ENCODE measurements at regions not wholly inside any gene's neighbourhood (a gene's known extent, or its start where the extent isn't known, plus 50 kb on each side); places are given as distances from the start of the nearest gene placed in this dataset.

DNA sequence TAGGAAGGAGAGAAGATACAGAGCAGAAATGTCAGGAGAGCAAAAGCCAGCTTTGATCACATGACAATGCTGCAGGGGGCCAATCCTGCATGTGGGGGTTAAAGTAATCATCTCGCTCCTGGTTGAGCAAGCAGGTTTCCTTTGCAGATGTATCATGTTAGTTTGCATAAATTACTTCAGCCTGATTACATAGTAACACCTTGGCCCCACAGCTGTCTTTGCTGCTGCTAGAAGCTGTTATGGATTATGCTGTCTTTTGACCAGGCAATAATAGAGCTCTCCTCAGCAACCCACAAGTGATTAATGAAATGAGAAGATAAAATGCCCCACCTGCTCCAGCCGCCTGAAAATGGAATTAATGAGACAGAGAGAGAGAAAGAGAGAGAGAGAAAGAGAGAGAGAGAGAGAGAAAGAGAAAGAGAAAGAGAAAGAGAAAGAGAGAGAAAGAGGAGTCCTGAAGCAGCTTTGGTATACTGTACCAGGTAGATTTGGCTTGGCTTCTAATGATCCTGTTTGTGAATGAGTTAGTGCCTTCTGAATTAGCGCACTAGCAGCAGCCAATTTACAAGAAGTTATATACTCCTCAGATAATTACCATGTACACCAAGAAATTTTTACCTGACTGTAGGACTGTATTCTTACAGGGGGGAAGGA, 174.3 kb upstream of the RORB start:
- DNase-seq (ENCODE audit: low read depth, low spot score): no peak

DNA sequence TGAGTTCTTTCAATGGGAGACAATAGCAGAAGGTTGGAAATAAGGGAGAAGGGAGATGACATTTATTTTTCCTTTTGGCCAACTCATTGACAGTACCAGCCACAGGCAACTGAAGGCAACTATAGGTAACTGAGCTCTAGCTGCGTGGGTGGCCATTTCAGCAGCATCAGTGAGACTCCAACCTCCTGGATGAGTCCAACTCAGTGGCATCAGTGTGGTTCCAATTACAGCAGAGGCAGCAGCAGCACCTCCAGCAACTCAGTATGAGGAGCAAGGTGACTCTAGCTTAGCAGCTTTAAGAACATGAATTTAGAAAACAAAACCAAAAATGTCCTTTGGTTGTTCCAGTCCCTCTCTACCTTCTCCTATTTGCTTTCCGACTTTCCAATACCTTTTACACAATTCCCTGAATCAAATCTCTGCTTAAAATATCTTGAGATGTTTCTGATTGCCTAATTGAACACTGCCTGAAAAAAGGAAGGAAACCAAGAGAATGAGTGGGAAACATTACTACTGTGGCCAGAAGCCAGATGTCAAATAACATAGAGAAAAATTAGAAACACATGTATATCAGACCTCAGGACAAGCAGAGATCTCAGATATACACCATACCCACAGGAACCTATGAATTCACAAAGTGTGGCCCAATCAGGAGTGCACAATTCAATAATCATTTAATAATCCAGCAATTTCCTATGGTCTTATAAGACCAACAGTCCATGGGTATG, 166.5 kb upstream of the RORB start:
- no peak for DNase-seq (ENCODE audit: low read depth, low spot score)

DNA sequence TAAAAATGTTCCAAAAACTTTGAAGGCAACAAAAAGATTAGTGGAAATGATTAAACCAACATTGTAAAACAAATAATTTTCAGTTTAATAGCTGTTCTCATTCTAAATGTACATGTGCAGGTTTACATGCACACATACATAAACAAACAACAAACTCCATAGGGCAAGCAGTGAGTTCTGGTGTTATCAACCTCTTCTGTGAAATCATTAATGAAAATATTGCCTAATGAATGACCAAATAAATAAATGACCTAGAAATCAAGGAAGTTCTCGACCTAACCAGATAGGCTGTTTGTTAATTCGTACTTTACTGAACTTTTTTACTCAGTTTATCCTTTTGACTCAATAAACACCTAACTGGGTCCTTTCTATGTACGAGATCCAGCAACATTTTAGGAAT, 165.5 kb upstream of the RORB start:
- DNase-seq (ENCODE audit: low read depth, low spot score): no peak

DNA sequence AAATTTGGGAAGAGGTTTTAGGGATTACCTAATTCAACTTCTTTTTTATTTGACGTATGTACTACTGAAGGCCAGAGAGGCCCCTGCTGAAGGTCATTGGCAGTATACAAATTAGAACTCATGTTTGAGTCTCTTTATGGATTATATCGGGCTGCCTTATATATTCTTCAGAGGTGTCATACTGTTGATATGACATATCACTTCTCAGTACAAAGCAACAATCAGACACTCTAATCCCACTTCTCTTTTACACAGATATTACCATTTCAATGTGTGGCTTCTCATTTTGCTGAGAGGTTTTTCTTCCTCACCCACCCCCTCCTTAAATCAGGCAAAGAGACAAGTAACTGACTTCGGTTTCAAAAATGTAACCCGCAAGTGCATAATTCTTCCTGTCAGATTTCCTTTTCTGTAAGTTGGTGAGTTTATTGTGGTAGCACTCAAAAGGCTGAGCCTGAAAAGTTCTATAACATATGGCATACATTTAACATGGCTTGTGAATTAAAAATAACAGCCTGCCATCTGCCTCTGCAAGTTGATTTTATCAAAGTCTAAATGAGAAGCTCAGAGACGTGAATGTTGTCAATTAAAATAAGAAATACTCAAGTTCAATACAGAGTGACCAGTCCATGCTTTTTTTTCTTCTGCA, 163.6 kb upstream of the RORB start:
- DNase-seq (ENCODE audit: low read depth, low spot score): no peak

DNA sequence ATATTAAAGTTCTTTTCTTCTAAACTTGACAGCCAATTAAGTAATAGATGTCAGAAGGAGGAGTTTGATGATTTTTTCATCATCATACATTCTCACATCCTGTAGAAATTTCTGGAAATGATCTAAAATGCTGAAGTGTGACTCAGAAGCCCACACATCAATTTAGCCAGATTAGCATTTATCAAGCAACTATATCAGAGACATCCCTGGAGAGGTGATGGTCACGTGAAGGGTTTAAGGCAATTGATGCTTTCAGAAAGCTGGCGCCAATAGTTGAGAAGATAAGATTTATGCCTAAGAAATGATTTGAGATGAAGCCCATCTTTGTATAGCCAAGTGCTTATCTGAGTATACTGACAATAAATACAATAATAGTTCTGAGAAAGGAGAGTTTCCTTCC, 162.9 kb upstream of the RORB start:
- no peak for DNase-seq (ENCODE audit: low read depth, low spot score)

DNA sequence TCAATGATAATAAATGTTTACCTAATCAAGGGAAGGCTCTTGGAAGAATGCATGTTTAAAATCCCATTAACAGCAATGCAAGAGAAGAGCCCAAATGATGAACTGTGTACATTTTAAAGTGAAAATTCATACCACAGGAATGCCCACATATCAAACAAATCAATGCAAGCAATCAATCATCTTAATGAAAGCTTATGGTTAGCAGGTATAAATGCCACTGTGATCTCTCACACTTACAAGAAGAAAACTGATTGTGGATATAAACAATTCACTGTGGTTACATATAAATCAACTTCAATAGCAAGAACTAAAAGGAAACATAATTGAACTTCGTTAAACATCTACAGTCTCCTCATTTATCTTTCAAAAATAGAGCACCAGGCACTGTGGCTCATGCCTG, 161.0 kb upstream of the RORB start:
- no peak for DNase-seq (ENCODE audit: low read depth, low spot score)

DNA sequence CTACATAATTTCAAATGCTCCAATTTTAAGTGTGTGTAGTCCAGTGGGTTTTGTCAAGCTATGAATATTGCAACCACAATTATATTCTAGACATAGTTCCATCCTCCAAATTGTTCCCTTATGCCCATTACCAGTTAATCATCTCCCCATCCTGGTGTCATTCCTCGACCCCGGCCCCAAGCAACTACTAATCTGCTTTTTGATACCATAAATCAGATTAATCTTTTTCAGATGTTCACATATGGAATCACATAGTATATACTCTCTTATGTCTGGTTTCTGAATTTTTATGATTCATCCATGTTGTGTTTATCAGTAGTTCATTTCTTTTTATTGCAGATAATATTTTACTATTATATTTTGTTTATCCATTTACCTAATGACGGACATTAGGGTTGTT, 148.4 kb upstream of the RORB start:
- DNase-seq (ENCODE audit: low read depth, low spot score): no peak

DNA sequence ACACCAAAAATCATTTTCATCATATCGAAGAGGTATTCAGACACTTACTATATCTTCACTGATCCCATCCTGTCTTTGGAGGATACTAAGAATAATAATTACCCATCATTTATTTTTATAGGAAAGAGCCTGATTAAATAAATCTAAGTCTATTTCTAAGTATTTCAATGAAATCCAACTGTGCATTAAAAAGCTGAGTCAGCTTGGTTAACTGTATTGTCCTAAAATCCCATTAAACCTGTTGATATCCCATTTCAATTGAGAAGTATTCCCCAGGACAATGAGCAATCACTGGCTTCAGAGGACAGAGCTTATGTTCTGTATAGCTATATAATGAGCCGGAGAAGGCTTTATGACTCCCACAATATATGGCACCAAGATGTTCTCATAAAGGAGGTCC, 142.0 kb upstream of the RORB start:
- no peak for DNase-seq (ENCODE audit: low read depth, low spot score)

DNA sequence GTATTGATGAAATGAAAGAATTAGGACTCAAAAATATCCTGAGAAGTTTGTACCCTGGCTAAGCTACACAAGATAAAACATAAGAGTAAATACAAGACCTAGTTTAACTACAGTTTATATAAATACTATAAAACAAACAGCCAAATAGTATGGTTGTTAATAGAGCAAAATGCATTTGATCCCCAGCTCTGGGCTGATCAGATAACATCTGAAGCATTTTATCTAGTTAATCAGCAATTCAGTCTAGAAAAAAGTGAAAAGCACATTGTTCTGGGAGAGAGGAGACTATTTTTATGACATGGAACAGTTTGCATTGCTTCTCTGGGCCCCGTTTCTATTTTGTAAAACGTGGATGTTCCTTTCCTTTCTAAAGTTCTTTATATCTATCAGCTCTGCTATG, 139.6 kb upstream of the RORB start:
- DNase-seq (ENCODE audit: low read depth, low spot score): no peak

DNA sequence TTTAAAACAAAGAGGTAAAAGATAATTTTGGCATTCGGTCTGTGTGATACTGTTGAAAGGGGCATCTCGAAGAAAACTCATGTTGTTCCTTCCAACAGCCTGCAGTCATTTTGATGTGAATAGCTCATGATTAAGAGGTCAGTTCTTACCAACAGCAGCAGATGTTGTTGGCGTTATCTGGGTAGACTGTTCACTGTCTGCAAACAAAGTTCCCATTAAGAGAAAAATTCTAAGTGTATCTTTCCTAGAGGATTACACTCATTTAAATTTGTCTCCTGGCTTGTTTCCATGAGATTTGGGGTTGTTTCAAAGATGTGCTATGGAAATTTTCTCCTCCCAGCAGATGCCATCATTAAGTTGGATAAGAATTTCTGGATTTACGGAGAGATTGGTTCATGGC, 138.2 kb upstream of the RORB start:
- DNase-seq (ENCODE audit: low read depth, low spot score): no peak

DNA sequence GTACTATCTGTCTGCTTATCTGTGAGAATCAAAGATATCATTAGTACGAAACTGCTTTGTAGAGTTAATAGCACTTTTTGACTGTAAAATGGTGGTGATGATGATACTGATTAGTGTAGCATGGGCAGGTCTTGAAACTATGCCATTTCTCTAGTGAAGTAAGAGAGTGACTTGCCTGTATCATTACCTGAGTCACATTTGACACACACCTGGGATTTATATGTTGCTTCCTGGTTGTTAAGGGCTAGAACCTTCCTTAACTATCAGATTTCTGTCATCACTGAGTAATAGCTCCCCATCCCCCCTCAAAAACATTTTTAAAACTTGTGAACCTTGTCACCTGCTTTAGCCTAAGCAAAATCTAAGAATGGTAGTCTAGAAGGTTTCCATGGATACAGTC, 135.6 kb upstream of the RORB start:
- DNase-seq (ENCODE audit: low read depth, low spot score): no peak

DNA sequence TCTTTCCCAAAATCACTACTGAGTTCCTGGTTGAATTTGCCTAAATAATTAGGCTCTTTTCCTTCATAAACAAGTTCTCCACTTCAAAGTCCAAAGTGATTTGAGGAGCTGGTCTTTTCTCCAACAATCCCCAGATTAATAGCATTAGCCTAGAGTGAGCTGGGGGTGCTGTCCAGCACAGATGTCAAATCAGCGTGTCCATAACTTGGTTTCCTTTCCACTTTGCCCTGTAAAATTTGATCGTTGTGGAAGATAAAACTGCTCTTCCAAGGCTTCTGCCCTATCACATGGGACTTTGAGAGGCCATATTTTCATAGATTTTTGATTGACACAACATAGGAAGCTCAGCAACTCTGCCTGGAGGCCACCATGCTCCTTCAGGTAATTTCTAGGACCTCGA, 134.7 kb upstream of the RORB start:
- no peak for DNase-seq (ENCODE audit: low read depth, low spot score)

DNA sequence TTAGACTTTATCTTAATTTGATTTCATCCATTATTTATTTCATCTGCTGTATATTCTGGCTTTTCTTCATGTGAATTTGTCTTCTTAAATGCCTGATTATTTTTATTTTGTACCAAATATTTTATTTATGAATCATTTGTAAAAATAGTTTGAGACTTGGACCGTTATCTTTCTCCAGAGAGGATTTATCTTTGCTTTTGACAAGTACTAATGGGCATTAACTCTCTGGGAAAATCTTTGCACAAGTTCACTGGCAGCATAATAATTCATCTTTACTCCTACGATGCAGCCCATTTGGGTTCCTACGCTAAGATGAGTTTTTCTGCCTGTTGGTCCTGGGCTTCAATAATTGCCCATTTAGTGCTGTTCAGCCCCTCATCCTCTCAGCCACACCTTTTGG, 131.0 kb upstream of the RORB start:
- no peak for DNase-seq (ENCODE audit: low read depth, low spot score)

DNA sequence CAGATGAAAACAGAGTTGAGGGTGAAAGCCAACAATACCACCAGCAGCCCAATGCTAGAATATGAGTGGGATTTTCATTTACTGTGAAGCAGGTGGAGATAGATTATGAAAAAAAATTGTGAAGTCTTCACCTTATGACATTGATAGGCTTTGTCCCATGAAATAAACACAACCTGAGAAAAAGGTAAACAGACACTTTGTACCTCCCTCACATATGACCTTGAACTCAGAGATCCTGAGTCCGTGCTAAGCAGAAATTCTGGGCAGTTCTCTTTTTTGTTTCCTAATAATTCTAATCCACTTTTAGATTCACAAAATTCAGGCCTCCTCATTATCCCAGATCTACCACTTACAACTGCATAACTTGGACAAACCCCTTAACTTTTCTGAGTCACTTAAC, 127.3 kb upstream of the RORB start:
- DNase-seq (ENCODE audit: low read depth, low spot score): no peak

DNA sequence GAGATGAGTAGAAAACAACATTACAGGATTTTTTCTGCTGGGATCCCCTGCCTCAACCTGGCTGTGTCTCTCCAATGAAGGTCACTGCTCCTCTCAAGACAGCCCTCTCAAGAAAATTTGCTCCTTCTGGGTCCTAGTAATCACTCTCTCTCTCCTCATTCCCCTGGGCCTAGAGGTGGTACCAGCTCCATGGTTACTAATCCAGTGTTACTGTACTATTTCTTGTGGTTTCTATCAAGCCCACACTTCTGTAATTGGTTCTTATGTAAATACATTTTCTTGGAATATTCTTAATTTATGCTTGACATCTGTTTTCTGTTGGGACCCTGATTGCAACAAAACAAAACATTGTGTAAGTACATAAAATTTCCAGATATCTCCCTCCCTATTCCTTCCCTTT, 123.8 kb upstream of the RORB start:
- no peak for DNase-seq (ENCODE audit: low read depth, low spot score)

DNA sequence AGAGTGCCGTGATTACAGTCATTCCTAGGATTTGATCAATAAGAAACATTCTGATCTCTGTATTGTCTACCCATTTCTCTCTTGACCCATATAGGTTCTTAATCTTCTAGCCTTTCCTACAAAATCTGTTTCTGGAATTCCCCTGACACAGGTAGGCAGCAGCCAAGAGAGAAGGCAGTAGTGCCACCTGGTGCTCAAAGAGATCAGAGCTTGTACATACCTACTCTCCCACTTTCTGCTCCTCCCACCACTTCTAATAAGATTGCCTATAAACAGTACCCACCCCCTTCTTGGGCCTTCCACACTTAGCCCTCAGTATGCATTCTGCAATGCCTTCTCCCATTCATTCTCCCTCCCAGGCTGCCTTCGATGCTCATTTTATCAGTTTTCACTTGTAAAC, 117.4 kb upstream of the RORB start:
- no peak for DNase-seq (ENCODE audit: low read depth, low spot score)

DNA sequence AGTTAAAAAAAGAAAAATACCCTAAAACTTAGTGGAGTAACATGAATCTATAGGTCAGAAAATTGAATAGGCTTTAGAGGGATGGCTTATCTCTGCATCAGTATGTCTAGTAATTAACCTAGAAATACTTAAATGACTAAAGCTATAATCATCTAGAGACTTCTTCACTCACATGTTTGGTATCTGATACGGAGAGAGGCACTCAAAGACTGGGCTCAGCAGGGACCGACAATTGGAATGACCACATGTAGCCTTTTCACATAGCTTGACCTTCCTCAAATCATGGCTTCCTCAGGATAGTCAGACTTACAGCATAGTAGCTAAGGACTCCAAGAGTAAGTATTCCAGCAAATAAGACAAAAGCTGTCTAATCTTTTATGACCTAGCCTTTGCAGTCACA, 105.3 kb upstream of the RORB start:
- DNase-seq (ENCODE audit: low read depth, low spot score): no peak

DNA sequence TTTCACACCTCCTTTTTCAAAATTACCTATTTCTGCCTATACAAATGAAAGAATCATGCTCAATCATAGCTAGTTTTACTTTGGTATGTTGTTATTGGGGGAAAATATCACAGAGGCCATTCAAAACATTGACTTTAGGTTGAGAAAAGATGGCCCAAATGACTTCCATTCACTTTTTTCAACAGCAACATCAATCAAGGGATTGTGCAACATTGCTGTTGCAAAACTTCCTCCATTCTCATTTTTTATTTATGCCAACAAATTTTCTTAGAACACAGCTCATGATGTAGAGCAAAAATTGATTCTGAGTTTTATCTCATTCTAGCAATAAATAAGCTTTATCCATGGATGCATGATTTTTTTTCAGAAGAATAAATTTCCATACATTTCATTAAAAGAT, 93.6 kb upstream of the RORB start:
- no peak for DNase-seq (ENCODE audit: low read depth, low spot score)

DNA sequence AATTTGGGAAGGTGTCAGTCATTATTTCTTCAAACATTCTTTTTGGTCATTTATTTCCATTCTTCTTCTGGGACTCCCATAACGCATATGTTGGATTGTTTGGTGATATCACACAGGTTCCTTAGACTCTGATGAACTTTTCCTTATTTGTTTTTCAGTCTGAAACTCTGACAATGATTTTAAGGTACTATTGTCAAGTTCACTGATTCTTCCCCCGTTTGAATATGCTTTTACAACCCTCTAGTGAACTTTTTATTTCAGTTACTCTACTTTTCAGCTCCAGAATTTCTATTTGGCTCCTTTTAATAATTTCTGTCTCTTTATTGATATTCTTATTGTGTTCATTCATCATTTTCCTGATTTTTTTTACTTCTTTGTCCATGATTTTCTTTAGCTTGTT, 92.5 kb upstream of the RORB start:
- DNase-seq (ENCODE audit: low read depth, low spot score): no peak

DNA sequence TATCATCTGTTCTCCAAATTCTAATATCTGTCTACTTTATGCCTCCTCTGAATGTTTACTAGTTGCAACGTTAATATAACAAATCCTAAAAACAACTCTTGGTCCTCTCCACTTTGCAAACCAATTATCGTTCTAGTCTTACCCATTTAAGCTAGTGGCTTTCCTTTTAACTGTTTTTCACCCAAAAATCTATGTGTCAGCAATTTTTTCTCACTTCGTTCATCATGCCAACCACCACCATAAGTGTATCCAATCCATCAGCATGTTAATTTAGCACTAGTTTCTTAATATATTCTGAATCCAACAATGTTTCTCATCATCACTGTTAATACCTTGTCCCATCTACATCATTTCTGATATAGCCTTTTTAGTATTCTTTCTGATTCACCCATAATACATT, 90.0 kb upstream of the RORB start:
- DNase-seq (ENCODE audit: low read depth, low spot score): no peak

DNA sequence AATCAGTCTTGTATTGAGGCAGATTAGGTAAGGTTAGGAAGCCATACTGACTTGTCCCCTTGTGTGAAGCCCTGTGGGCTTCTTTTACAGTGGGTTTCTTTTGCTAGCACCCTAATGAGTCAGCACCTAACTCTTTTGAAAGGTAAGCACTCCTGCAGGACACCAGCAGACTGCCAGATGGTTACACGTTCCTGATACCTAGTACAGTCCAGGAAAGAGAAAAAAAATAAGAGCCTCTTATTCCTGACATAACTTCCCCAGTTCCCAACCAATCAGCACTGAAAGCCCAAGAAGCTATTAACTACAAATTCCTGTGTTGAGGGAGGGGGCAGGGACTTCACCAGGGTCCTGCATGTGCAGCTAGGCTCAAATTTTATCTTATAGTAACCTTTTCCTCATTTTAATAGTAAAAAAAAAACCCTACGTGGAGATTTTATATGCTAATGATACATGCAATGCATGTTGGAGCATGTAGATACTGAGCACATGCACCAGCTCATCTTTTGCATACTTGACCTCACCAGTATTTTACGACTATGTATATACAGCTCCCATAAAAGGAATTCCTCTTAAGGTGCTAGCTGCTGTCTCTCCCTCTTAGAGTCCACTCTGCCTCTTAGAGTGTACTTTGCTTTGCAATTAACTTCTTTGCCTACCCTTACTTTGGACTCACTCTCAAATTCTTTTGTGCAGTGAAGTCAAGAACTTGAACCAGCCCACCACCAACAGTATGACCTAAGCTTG, 84.7 kb upstream of the RORB start:
- no peak for DNase-seq (ENCODE audit: low read depth, low spot score)

DNA sequence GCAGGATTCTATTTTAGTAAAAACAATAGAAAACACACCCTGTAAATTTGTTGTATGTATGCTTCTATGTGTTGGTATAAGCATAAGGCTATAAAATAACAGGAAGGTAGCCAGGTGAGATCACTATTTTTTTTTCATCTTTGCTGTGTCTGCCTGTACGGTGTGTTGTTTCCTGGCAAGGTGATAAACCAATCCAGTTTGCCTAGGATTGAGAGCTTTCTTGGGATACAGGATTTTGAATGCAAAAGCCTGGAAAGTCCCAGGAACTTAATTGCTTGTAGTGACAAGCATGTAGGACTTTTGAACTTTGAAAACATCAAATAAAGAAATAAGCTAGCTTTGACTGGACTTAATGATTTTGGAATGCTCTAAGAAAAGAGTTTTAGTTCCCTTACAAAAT, 83.3 kb upstream of the RORB start:
- no peak for DNase-seq (ENCODE audit: low read depth, low spot score)
